ENCODE measurements at regions not wholly inside any gene's neighbourhood (a gene's known extent, or its start where the extent isn't known, plus 50 kb on each side); places are given as distances from the start of the nearest gene placed in this dataset.
"Not testable (repeated sequence)": the region's sequence is repeated elsewhere in the genome, so short reads cannot be mapped to it uniquely, and the experiment has no call there.

GRCh38 chr14:89549381-89550125 is 132.5 kb upstream of the FOXN3 start:
- DNase-seq (ENCODE audit: low read depth): no peak
- no peak for TF ChIP-seq CTCF (conservative IDR thresholded peaks at IDR 0.05; ENCODE audit: low read depth, low read length)
- no peak overlapping the region for H3K4me3 ChIP-seq (ENCODE audit: low read depth, low read length)

GRCh38 chr14:89547047-89547446 is 130.0 kb upstream of the FOXN3 start:
- H3K4me3 ChIP-seq (ENCODE audit: low read depth, low read length): not testable (repeated sequence)

GRCh38 chr14:89544636-89545301 is 127.7 kb upstream of the FOXN3 start:
- no peak for TF ChIP-seq CTCF (conservative IDR thresholded peaks at IDR 0.05; ENCODE audit: low read depth, low read length)
- H3K4me3 ChIP-seq (ENCODE audit: low read depth, low read length): no peak overlapping the region
- no peak for DNase-seq (ENCODE audit: low read depth)

More at GRCh38 chr14:89547047-89547446, 130.0 kb upstream of the FOXN3 start:
- not testable (repeated sequence) for DNase-seq (ENCODE audit: low read depth)

- no peak for TF ChIP-seq CTCF (conservative IDR thresholded peaks at IDR 0.05; ENCODE audit: low read depth, low read length)
Observed at GRCh38 chr14:89543425-89543790, 126.4 kb upstream of the FOXN3 start.

GRCh38 chr14:89542786-89543424 is 125.9 kb upstream of the FOXN3 start:
- no peak for TF ChIP-seq CTCF (conservative IDR thresholded peaks at IDR 0.05; ENCODE audit: low read depth, low read length)
- H3K4me3 ChIP-seq (ENCODE audit: low read depth, low read length): no peak overlapping the region
- DNase-seq (ENCODE audit: low read depth): no peak

More at GRCh38 chr14:89543425-89543790, 126.4 kb upstream of the FOXN3 start:
- no peak overlapping the region for H3K4me3 ChIP-seq (ENCODE audit: low read depth, low read length)
- DNase-seq (ENCODE audit: low read depth): no peak

GRCh38 chr14:89540830-89541470 is 123.9 kb upstream of the FOXN3 start:
- TF ChIP-seq CTCF (conservative IDR thresholded peaks at IDR 0.05; ENCODE audit: low read depth, low read length): no peak
- peak; percentile 4 for DNase-seq (ENCODE audit: low read depth)
- no peak overlapping the region for H3K4me3 ChIP-seq (ENCODE audit: low read depth, low read length)
